ENCODE measurements at regions not wholly inside any gene's neighbourhood (a gene's known extent, or its start where the extent isn't known, plus 50 kb on each side); places are given as distances from the start of the nearest gene placed in this dataset.

- Mint-ChIP-seq H3K27ac (ENCODE audit: low read depth, unreplicated experiment) (no peak overlapping the region), H3K9me3 (ENCODE audit: unreplicated experiment) (no peaks in the 10 kb centered on the region), H3K4me1 (ENCODE audit: insufficient read depth, unreplicated experiment) (no peaks in the 10 kb centered on the region), H3K27me3 (ENCODE audit: insufficient read depth, unreplicated experiment) (no peaks in the 10 kb centered on the region), H3K4me3 (ENCODE audit: unreplicated experiment) (no peak overlapping the region), H3K36me3 (ENCODE audit: insufficient read depth, unreplicated experiment) (no peaks in the 10 kb centered on the region)
- ChIA-PET CTCF (no interaction called here), POLR2A (interaction anchor here (1.0 kb wide), 1 partner anchor 70 kb away, joined by 3 read pairs; no protein-coding TSS in a partner anchor)
- no peak for DNase-seq (ENCODE audit: unreplicated experiment)
- intact Hi-C loops (cut with micrococcal nuclease): no loop called here
- no peak for TF ChIP-seq CTCF (IDR thresholded peaks at IDR 0.05; ENCODE audit: unreplicated experiment)
- no TSS peak for BruUV-seq (replicated peaks)
Observed at GRCh38 chr9:21674894-21675293, 127.5 kb upstream of the MTAP start.

DNA sequence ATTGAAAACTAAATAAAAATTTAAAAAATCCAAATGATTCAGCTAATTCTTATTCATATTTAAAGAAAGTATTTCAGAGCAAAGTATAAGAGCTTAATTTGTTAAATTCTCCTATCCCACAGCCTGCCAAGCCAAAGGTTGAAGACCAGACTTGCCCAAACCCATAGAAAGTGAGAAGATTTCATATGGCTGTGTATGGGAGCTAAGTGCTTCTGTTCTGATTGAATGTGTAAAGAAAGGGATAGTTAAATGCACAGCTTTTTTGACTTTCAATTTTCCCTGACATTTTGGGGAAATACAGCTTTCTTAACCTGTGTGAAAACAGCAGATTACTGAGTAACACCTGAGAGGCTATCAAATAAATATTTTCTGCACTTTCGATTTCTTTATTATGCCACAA is 125.0 kb upstream of the MTAP start:
- TSS peak; percentile 79 for BruUV-seq (replicated peaks)
- H3K27me3 Mint-ChIP-seq (ENCODE audit: insufficient read depth, unreplicated experiment): no peaks in the 10 kb centered on the region
- intact Hi-C loops (cut with micrococcal nuclease): no loop called here
- no peaks in the 10 kb centered on the region for H3K36me3 Mint-ChIP-seq (ENCODE audit: insufficient read depth, unreplicated experiment)
- DNase-seq (ENCODE audit: unreplicated experiment): no peak
- no peaks in the 10 kb centered on the region for H3K9me3 Mint-ChIP-seq (ENCODE audit: unreplicated experiment)
- H3K4me3 Mint-ChIP-seq (ENCODE audit: unreplicated experiment): no peak overlapping the region
- H3K27ac Mint-ChIP-seq (ENCODE audit: low read depth, unreplicated experiment): no peak overlapping the region
- ChIA-PET POLR2A (interaction anchor here (0.6 to 1.7 kb wide), 4 partner anchors 19 to 561 kb away, joined by 3 to 8 read pairs (median 4); no protein-coding TSS in a partner anchor), CTCF (interaction anchor here (0.6 kb wide), 1 partner anchor 85 kb away, joined by 5 read pairs; no protein-coding TSS in a partner anchor)
- H3K4me1 Mint-ChIP-seq (ENCODE audit: insufficient read depth, unreplicated experiment): peaks cover 4% of the 10 kb centered on the region
- TF ChIP-seq CTCF (IDR thresholded peaks at IDR 0.05; ENCODE audit: unreplicated experiment): no peak

GRCh38 chr9:21677834-21678233 is 124.6 kb upstream of the MTAP start:
- ChIA-PET POLR2A (interaction anchor here (0.6 to 1.7 kb wide), 3 partner anchors 20 to 560 kb away, joined by 3 to 8 read pairs (median 4); no protein-coding TSS in a partner anchor), CTCF (no interaction called here)
- no peak overlapping the region for H3K4me3 Mint-ChIP-seq (ENCODE audit: unreplicated experiment)
- no peak for TF ChIP-seq CTCF (IDR thresholded peaks at IDR 0.05; ENCODE audit: unreplicated experiment)
- peaks cover 4% of the 10 kb centered on the region for H3K4me1 Mint-ChIP-seq (ENCODE audit: insufficient read depth, unreplicated experiment)
- no peaks in the 10 kb centered on the region for H3K36me3 Mint-ChIP-seq (ENCODE audit: insufficient read depth, unreplicated experiment)
- DNase-seq (ENCODE audit: unreplicated experiment): peak; percentile 28
- intact Hi-C loops (cut with micrococcal nuclease): no loop called here
- no peaks in the 10 kb centered on the region for H3K9me3 Mint-ChIP-seq (ENCODE audit: unreplicated experiment)
- H3K27ac Mint-ChIP-seq (ENCODE audit: low read depth, unreplicated experiment): no peak overlapping the region
- no peaks in the 10 kb centered on the region for H3K27me3 Mint-ChIP-seq (ENCODE audit: insufficient read depth, unreplicated experiment)
- BruUV-seq (replicated peaks): no TSS peak

DNA sequence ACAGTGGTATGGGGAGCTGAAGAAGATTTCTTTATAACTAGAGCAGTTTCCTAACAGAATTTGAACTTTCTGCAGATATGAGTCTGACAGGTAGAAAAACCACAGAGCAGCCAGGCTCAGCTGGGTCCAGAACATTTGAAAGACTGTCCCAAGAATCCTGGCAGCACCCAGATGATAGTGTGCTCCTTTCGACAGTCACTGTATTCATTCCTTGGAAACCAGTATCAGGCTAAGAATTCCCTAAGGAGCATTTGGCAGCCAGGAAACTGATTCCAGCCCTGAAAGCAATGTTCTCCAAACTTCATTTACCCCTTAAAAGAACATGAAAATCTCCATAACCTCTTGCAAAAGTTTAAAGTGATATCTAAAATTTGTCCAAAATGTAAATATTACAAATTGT is 123.0 kb upstream of the MTAP start:
- ChIA-PET POLR2A (interaction anchor here (0.7 to 0.8 kb wide), 2 partner anchors 121 to 129 kb away, joined by 3 read pairs; no protein-coding TSS in a partner anchor), CTCF (interaction anchor here (0.5 kb wide), 1 partner anchor 176 kb away, joined by 3 read pairs; no protein-coding TSS in a partner anchor)
- no TSS peak for BruUV-seq (replicated peaks)
- no peaks in the 10 kb centered on the region for H3K9me3 Mint-ChIP-seq (ENCODE audit: unreplicated experiment)
- H3K4me3 Mint-ChIP-seq (ENCODE audit: unreplicated experiment): no peak overlapping the region
- no peaks in the 10 kb centered on the region for H3K36me3 Mint-ChIP-seq (ENCODE audit: insufficient read depth, unreplicated experiment)
- H3K27ac Mint-ChIP-seq (ENCODE audit: low read depth, unreplicated experiment): no peak overlapping the region
- DNase-seq (ENCODE audit: unreplicated experiment): no peak
- no peaks in the 10 kb centered on the region for H3K27me3 Mint-ChIP-seq (ENCODE audit: insufficient read depth, unreplicated experiment)
- TF ChIP-seq CTCF (IDR thresholded peaks at IDR 0.05; ENCODE audit: unreplicated experiment): no peak
- intact Hi-C loops (cut with micrococcal nuclease): no loop called here
- H3K4me1 Mint-ChIP-seq (ENCODE audit: insufficient read depth, unreplicated experiment): peaks cover 9% of the 10 kb centered on the region
